Right lobe of liver (tissue), 6 donors: ENCODE measurements at regions not wholly inside any gene's neighbourhood (a gene's known extent, or its start where the extent isn't known, plus 50 kb on each side); places are given as distances from the start of the nearest gene placed in this dataset.
A peak's percentile ranks its signal among the peaks of the same experiment; 100 is the strongest.

Experiments
- ATAC-seq, 4 donors: fragments of 200-7000 bp; cut with Tn5 transposase; one replicate each; pipeline ENCODE4 v1.9.1; 2020; ENCODE audit warnings: mild to moderate bottlenecking in 4 of 4, moderate library complexity in 4 of 4
- DNase-seq, 3 donors: peaks; one replicate each; pipeline ENCODE4 v3.0.0-alpha.2; 2020
- H3K27ac ChIP-seq, 3 donors: fragments of 200-600 bp; one replicate each; pipeline ENCODE4 v1.8.0; 2022
- H3K27me3 ChIP-seq, 2 donors: fragments of 200-600 bp; one replicate each; pipeline ENCODE4 v1.8.0; 2022
- H3K36me3 ChIP-seq, 4 donors: fragments of 200-600 bp; sonication (generic) in 1 of 4; one replicate each; pipeline versions ENCODE4 v1.5.1 to v1.8.0; 2017 to 2022; ENCODE audit warnings: control low read depth in 1 of 4
- H3K4me1 ChIP-seq, 4 donors: fragments of 200-600 bp; sonication (generic) in 1 of 4; one replicate each; pipeline versions ENCODE4 v1.5.1 to v1.8.0; 2017 to 2022; ENCODE audit warnings: control low read depth in 1 of 4
- H3K4me3 ChIP-seq, 3 donors: fragments of 200-600 bp; one replicate each; pipeline ENCODE4 v1.8.0; 2022
- H3K9me3 ChIP-seq, 4 donors: fragments of 200-600 bp; sonication (generic) in 1 of 4; one replicate each; pipeline versions ENCODE4 v1.5.1 to v1.8.0; 2017 to 2022; ENCODE audit warnings: control low read depth in 1 of 4
- POLR2A ChIP-seq: fragments of 450-650 bp; IDR thresholded peaks from one replicate; pipeline ENCODE4 v1.6.1; 2017; ENCODE audit warnings: antibody characterized with exemption, mild to moderate bottlenecking
- WGBS: methylation state at CpG from one replicate; pipeline ENCODE4 v1.1.6; 2018; ENCODE audit warnings: low coverage, low lambda C conversion rate; ENCODE audit not compliant: insufficient coverage; ENCODE audit errors: missing lambda C conversion rate; 5-methylcytosine and 5-hydroxymethylcytosine counted together
- intact Hi-C, 2 donors: fragments of 100-400 bp; cut with DNase I; formaldehyde crosslinking; loops; one replicate each; pipeline versions ENCODE4 v1.11.2 to v1.14.1; 2022
- TF ChIP-seq, protein P1 (sequence below), 4 donors: fragments of 200-600 bp in 3 of 4; fragments of 450-650 bp in 1 of 4; IDR thresholded peaks; one replicate each; pipeline versions ENCODE4 v1.5.1 to v1.8.0; 2016 to 2022; ENCODE audit warnings: antibody characterized with exemption in 4 of 4, mild to moderate bottlenecking in 2 of 4
- donor health status: DM: no; HTN: yes; CAD: no.
- donor health status: DM: no; HTN: no; CAD: no.
- donor health status: DM: no; HTN: no; CAD: no.
- donor health status: DM: no; HTN: yes; CAD: no.
- donor health status: DM: no; HTN: yes; CAD: no.

DNA sequence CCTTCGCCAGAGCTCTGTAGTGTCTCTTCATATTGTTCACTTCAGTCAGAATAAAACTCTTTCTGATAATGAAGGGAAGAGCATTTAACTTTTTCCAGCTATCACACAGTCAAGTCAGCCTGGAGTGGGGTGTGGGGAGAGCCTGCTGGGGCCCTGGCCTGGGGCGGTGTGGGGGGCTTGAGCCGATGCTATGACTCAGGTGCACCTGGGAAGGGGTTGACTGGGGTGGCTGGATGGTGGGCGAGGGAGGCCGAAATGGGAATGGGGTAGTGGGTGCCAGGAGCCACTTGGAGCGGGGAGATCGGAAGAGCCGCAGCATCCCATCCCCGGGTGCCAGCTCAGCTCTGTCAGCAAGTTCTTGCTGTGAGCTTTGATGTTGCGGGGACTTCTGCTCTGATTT, 100.9 kb downstream of the NXPE2 start:
- intact Hi-C loops = no loop called here
- Histone ChIP-seq H3K4me3 (no peak overlapping the region), H3K27ac (no peak overlapping the region), H3K9me3 (no peaks in the 10 kb centered on the region), H3K27me3 (no peaks in the 10 kb centered on the region), H3K4me1 (no peaks in the 10 kb centered on the region), H3K36me3 (no peaks in the 10 kb centered on the region)
- ATAC-seq (no peak), DNase-seq (no peak)
- TF ChIP-seq, protein P1, sequence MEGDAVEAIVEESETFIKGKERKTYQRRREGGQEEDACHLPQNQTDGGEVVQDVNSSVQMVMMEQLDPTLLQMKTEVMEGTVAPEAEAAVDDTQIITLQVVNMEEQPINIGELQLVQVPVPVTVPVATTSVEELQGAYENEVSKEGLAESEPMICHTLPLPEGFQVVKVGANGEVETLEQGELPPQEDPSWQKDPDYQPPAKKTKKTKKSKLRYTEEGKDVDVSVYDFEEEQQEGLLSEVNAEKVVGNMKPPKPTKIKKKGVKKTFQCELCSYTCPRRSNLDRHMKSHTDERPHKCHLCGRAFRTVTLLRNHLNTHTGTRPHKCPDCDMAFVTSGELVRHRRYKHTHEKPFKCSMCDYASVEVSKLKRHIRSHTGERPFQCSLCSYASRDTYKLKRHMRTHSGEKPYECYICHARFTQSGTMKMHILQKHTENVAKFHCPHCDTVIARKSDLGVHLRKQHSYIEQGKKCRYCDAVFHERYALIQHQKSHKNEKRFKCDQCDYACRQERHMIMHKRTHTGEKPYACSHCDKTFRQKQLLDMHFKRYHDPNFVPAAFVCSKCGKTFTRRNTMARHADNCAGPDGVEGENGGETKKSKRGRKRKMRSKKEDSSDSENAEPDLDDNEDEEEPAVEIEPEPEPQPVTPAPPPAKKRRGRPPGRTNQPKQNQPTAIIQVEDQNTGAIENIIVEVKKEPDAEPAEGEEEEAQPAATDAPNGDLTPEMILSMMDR (IDR thresholded peaks at IDR 0.05) = no peak
- TF ChIP-seq POLR2A = no peak
- 75% methylated on average over 1 of the region's 10 CpGs for WGBS

DNA sequence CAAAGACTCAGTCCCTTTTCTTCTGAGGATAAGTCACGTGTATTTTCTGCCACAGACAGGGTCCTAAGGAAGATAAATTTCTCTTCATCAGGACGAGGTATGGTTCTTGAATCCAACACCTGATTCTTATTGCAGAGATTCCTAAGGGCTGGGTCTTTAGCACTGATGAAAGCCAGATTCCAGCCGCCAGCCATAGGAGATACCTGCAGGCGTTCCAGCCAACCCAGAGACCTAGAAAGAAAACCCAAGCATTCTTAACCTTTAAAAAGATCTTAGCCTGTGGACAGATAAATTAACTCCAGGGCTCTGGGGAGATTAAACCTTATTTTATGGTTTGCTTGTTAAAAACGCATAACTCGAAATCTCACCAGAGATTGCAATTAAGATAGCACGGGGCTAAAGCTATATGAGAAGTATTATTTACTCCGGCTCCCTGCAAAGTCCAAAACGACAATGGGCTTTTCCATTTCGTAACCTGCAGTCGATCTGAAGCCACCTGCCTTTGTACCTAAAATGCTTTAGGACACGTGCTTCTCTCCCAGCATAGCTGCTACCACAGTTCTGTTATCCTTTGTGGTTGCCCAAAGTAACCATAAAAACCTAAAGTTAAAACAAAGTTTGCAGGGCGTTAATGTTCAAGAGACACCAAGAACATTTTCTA, 104.5 kb downstream of the NXPE2 start:
- no peak for ATAC-seq

DNA sequence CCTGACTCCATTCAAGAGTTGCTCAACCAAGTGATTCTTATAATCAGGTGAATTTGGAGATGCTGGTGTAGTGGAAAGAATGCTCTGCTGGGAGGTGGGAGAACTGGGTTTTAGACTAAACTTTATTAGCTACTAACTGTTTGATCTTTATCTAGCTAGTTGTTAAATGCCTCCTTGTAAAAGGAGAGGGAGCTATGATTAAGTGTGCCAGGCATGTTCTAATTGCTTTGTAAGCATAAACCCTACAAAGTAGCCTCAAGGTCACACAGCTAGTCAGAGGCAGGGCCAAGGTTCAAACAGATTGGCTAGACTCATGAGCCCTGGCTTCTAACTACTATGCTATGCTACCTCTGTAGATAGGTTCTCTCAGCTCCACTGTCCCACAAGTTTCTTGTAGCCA, 105.5 kb downstream of the NXPE2 start:
- no peaks in the 10 kb centered on the region for H3K9me3 ChIP-seq
- no peak overlapping the region for H3K4me3 ChIP-seq
- no peak overlapping the region for H3K27ac ChIP-seq
- no peaks in the 10 kb centered on the region for H3K4me1 ChIP-seq
- intact Hi-C loops = no loop called here
- H3K27me3 ChIP-seq = no peaks in the 10 kb centered on the region
- TF ChIP-seq, protein P1 (IDR thresholded peaks at IDR 0.05) = no peak
- TF ChIP-seq POLR2A = no peak
- DNase-seq = no peak
- ATAC-seq = peak in 2 of 4 donors; percentile 20 to 57
- H3K36me3 ChIP-seq = no peaks in the 10 kb centered on the region

More for the DNA sequence above, 104.5 kb downstream of the NXPE2 start:
- 49% methylated on average over 13 of the region's 13 CpGs for WGBS
- Histone ChIP-seq H3K4me1 (no peaks in the 10 kb centered on the region), H3K27ac (no peak overlapping the region), H3K4me3 (no peak overlapping the region), H3K9me3 (no peaks in the 10 kb centered on the region), H3K27me3 (no peaks in the 10 kb centered on the region), H3K36me3 (no peaks in the 10 kb centered on the region)
- TF ChIP-seq, protein P1 (IDR thresholded peaks at IDR 0.05) = no peak
- no peak for TF ChIP-seq POLR2A
- DNase-seq = no peak
- intact Hi-C loops = no loop called here

DNA sequence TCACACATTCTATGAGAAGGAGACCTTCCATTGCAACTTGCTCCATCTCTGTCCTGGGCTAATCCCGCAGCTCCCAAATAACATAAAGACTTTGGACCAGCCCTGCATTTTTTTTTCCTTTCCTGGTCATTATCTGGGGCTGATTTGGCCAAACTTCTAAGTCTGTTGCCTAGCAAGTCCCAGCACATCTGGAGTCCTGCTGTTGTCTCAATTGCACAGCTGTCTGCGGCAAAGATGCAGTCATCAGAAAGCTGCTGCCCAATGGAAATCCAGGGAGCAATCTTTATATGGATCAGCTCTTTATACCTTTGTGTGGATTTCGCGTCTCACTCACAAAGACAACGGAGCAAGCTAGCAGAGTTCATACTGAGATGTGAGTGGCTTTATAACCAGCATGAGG, 105.9 kb downstream of the NXPE2 start:
- ATAC-seq (no peak), DNase-seq (no peak)
- TF ChIP-seq POLR2A = no peak
- intact Hi-C loops = no loop called here
- no peaks in the 10 kb centered on the region for H3K36me3 ChIP-seq
- no peaks in the 10 kb centered on the region for H3K9me3 ChIP-seq
- WGBS = 79% methylated on average over 4 of the region's 5 CpGs
- no peak overlapping the region for H3K27ac ChIP-seq
- no peak overlapping the region for H3K4me3 ChIP-seq
- no peaks in the 10 kb centered on the region for H3K4me1 ChIP-seq
- H3K27me3 ChIP-seq = no peaks in the 10 kb centered on the region

DNA sequence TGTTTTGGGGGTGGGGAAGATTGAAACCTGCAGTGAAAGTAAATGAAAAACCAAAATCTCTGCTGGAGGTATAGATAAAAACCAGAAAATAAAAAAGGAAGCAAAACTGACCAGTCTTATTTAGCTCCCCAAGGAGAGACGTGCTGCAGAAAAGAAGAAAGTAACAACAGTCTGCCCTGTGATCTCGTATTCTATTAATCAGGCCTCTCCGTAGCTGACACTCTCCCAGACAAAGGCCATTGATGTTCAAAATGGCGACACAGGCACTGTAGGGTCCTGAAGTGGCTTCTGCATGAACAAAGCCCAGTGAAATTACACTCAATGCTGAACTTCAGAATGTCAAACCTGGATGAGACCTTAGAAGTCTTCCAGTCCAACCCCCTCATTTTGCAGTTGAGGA, 106.6 kb downstream of the NXPE2 start:
- 56% methylated on average over 1 of the region's 4 CpGs for WGBS
- ATAC-seq (no peak), DNase-seq (no peak)
- Histone ChIP-seq H3K27me3 (no peaks in the 10 kb centered on the region), H3K9me3 (no peaks in the 10 kb centered on the region), H3K27ac (no peak overlapping the region), H3K36me3 (no peaks in the 10 kb centered on the region), H3K4me1 (no peaks in the 10 kb centered on the region), H3K4me3 (no peak overlapping the region)
- intact Hi-C loops = no loop called here
- TF ChIP-seq POLR2A = no peak
- TF ChIP-seq, protein P1 (IDR thresholded peaks at IDR 0.05) = no peak
